RWPE1 (cell line): ENCODE measurements at regions not wholly inside any gene's neighbourhood (a gene's known extent, or its start where the extent isn't known, plus 50 kb on each side); places are given as distances from the start of the nearest gene placed in this dataset.

Source experiments
- CTCF ChIA-PET: fragments of 350-600 bp; sonication (Branson Sonifier 250); formaldehyde crosslinking; extraction: SDS; loops from one replicate; lab custom pipeline; 2021; lab: Yijun Ruan, JAX
- POLR2A ChIA-PET: fragments of 400-600 bp; formaldehyde crosslinking; extraction: SDS; loops from one replicate; lab custom pipeline; 2020; ENCODE audit warnings: antibody characterized with exemption; ENCODE audit not compliant: low non-redundant PET; lab: Yijun Ruan, JAX
- DNase-seq: peaks from one replicate; pipeline ENCODE4 v3.0.0; 2012; ENCODE audit warnings: low spot score
- H3K27ac ChIP-seq: fragments of 450-650 bp; 2 replicates; pipeline ENCODE4 v1.5.1; 2017
- TF ChIP-seq, protein P1 (sequence below): fragments of 450-650 bp; conservative IDR thresholded peaks from 2 replicates; pipeline ENCODE4 v1.5.1; 2017; ENCODE audit warnings: low read depth, mild to moderate bottlenecking

- DNase-seq = no peak
- CTCF ChIA-PET = no interaction called here
- TF ChIP-seq, protein P1, sequence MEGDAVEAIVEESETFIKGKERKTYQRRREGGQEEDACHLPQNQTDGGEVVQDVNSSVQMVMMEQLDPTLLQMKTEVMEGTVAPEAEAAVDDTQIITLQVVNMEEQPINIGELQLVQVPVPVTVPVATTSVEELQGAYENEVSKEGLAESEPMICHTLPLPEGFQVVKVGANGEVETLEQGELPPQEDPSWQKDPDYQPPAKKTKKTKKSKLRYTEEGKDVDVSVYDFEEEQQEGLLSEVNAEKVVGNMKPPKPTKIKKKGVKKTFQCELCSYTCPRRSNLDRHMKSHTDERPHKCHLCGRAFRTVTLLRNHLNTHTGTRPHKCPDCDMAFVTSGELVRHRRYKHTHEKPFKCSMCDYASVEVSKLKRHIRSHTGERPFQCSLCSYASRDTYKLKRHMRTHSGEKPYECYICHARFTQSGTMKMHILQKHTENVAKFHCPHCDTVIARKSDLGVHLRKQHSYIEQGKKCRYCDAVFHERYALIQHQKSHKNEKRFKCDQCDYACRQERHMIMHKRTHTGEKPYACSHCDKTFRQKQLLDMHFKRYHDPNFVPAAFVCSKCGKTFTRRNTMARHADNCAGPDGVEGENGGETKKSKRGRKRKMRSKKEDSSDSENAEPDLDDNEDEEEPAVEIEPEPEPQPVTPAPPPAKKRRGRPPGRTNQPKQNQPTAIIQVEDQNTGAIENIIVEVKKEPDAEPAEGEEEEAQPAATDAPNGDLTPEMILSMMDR = no peak
- H3K27ac ChIP-seq = no peak overlapping the region
- POLR2A ChIA-PET = no interaction called here
Measured at GRCh38 chr1:88275259-88275862, 408.7 kb upstream of the PKN2 start.

DNA sequence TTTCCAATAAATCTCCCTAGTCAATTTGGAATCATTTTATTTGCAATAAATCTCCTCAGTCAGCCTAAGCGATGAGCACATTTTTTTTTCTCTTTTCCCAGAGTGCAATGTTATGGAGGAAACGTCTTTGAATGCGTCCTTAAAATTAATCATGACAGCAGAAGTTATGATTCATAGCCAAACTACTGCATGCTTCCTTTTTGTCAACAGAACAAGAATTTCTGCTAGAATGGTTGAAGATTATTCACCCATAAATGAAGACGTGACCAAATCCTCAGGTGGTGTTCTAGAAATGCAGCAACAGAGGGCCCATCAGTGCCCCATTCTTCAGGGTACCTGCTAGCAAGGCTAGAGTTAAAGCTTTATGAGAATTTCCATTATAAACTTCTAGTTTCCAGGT is 407.9 kb upstream of the PKN2 start:
- CTCF ChIA-PET = no interaction called here
- peak; percentile 13 for DNase-seq
- no peak overlapping the region for H3K27ac ChIP-seq
- POLR2A ChIA-PET = no interaction called here
- TF ChIP-seq, protein P1 = no peak

GRCh38 chr1:88284066-88284465 is 400.0 kb upstream of the PKN2 start:
- CTCF ChIA-PET = interaction anchor here (0.9 kb wide), 1 partner anchor 13 kb away, joined by 3 read pairs; no protein-coding TSS in a partner anchor
- POLR2A ChIA-PET = no interaction called here

GRCh38 chr1:88284666-88285366 is 399.3 kb upstream of the PKN2 start:
- H3K27ac ChIP-seq = no peak overlapping the region
- ChIA-PET CTCF (interaction anchor here (0.6 to 0.9 kb wide), 2 partner anchors 14 to 19 kb away, joined by 3 read pairs; no protein-coding TSS in a partner anchor), POLR2A (no interaction called here)
- TF ChIP-seq, protein P1 = no peak
- no peak for DNase-seq

More at GRCh38 chr1:88284066-88284465, 400.0 kb upstream of the PKN2 start:
- H3K27ac ChIP-seq = no peak overlapping the region
- no peak for DNase-seq
- TF ChIP-seq, protein P1 = no peak

DNA sequence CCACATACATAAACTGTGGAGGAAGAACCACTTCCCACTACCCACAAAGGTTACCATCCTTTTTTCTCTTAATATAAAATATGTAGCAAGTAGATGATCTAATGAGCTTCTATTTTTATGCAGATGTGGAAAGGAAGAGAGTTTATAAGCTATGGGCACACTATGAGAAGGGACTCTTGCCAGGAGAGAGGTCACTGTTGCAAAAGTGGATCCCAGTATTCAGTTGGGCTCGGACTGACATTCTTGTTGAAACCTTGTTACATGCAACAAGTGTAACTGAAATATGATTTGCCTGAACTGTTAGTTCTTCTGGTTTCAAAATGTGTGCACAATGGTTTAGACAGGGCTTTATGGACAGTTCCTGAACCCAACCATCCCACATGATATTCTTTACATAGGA is 397.4 kb upstream of the PKN2 start:
- no peak for DNase-seq
- TF ChIP-seq, protein P1 = no peak
- ChIA-PET POLR2A (no interaction called here), CTCF (interaction anchor here (0.5 kb wide), 1 partner anchor 48 kb away, joined by 4 read pairs; no protein-coding TSS in a partner anchor)
- H3K27ac ChIP-seq = no peak overlapping the region

GRCh38 chr1:88288571-88288970 is 395.5 kb upstream of the PKN2 start:
- TF ChIP-seq, protein P1 = no peak
- DNase-seq = no peak
- ChIA-PET CTCF (no interaction called here), POLR2A (no interaction called here)
- H3K27ac ChIP-seq = no peak overlapping the region
